Stimulated activated naive CD4-positive, alpha-beta T cell treated with Interleukin-2 at 50 U/mL for 16 hours (primary cell): ENCODE measurements at regions not wholly inside any gene's neighbourhood (a gene's known extent, or its start where the extent isn't known, plus 50 kb on each side); places are given as distances from the start of the nearest gene placed in this dataset.

ENCODE experiments used
- DNase-seq: peaks from one replicate; lab custom pipeline; 2025; lab: John Stamatoyannopoulos, UW

- no peak for DNase-seq
These were observed 210.4 kb upstream of the KRR1 start for GRCh38 chr12:75721796-75722195.

- no peak for DNase-seq
These were observed 209.6 kb upstream of the KRR1 start for GRCh38 chr12:75720812-75721641.

- no peak for DNase-seq
These were observed 206.5 kb upstream of the KRR1 start for GRCh38 chr12:75717902-75718301.

DNA sequence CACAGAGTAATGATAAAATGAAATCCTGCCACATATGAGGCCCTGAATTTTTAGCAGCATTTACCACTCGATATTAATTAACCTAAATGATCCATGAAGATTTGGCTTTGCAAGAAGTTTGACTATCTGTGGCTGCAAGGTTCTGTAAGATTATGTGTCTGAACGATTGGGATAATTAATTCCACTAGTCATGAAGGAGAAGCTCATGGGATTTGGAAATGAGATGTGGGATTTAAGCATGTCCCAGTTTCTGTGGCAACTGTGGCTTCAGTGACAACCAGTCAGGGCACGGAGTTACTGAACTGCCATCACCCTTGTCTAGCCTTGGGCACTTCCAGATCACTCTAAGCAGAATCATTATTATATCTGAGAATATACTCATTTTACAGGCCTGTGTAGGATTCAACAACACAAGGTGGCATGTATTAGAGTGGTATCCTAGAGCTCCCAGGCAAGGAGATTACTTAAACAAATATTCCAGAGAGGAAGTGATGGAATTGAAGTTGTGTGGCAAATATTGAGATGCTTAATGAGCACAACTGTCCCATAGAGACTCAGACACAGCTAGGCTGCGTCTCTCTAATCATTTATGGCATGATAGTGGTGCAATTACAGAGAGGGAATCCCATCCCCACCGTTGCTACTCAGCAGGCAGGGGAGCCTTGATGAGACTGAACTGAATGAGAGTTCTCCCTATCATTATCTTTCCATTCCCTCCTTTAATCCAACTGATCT is 205.0 kb upstream of the KRR1 start:
- DNase-seq: no peak

DNA sequence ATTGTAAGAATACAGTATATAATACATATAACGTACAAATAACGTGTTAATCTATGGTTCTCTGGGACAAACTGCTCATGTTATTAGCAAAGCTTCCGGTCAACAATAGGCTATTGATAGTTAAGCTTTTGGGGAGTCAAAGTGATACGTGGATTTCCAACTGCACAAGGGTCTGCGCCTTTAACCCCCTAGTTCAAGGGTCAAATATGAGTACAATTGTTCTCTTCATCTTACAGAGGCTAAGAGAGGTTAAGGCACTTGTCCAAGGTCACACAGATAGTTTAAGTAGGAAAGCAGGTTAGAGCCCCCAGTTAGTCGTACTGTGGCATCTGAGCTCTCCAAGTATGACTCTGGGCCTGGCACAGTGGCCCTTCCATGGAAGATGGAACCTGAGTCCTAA is 204.3 kb upstream of the KRR1 start:
- no peak for DNase-seq

- no peak for DNase-seq
These were observed 203.9 kb upstream of the KRR1 start for GRCh38 chr12:75715323-75715644.

GRCh38 chr12:75714462-75715322 is 203.3 kb upstream of the KRR1 start:
- no peak for DNase-seq

DNA sequence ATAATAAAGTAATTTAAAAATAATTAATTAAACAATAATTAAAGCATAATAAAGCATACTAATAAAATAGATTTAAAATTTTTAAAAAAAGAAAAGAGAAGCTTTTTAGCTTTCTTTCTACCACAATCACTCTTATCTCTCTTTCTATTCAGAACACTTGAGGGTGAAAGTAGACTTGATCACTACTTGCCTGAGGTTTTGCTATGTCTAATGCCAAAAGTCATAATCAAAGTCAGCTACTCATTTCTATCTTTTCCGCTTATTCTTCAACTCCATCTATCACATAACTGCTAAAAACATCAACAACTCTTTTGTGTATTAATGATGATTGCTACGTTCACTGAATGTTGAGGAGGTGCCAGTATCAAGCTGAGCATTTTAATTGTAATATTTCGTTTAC is 202.0 kb upstream of the KRR1 start:
- no peak for DNase-seq

DNA sequence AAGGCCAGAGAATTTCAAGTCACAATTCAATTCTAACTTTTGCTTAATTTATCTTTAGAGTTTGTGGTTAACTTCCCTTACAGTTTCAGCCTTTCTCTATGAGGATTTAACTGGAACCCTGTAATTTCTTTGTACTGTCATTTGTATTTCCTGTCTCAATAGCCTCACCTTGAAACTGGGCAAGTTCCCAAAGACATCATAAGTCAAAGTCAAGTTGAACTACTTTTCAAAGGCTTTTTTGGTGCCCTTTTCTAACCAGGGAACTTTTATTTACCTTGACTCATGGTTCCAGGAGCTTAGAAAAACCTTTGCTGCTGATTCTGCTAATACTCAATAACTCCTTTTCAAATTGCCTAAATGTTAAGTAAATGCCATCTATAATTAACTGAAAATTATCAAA is 200.8 kb upstream of the KRR1 start:
- no peak for DNase-seq

DNA sequence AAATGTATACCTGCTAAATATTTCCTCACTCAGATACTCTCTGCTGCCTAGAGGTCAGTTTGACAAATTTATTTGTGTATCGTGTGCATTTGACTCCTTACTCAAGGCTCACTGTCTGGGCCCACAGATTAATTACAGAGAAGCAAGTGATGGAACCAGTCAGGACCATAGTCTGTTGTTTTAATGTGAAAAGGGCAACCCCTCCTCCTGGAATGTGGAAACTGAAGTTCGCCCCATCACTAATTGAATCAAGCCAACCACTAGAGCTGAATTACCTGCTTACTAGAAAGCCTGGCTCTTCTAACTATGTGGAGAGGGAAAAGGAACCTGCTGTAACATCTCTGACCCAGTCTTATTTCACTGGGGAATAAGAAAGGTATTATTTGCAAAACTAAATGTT is 199.9 kb upstream of the KRR1 start:
- DNase-seq: no peak

DNA sequence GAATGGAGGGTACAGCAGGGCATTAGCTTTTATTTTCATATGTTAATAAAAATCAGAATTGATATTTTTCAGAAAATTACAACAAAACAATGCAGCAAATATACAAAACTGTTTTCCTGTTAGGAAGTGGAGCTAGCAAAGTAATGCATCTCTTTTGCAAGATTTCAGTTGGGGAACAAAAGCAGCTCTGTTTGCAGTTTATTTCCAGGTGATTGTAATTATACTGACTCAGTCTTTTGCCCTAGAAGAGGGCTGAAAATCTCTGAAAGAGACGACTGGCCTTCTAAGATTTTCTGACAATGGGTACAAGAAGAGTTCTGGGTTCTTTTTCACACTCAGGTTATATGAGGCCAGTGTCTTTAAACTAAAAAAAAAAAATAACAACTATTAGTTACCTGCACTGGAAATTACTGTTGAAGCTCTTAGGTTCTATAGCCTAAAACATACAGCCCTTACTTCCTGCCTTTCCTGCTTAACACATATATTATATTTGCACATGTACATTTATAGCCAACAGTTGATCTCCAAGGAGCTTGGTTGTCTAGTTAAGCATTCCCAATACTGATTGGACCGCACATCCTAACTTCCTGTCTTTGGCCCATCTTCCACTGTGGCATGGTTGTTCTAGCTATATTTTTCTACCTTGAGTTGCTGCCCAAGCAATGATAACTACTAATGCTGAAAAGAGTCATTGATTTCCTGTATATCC is 199.1 kb upstream of the KRR1 start:
- DNase-seq: no peak

GRCh38 chr12:75709503-75709902 is 198.1 kb upstream of the KRR1 start:
- DNase-seq: no peak

GRCh38 chr12:75708802-75709201 is 197.4 kb upstream of the KRR1 start:
- no peak for DNase-seq

DNA sequence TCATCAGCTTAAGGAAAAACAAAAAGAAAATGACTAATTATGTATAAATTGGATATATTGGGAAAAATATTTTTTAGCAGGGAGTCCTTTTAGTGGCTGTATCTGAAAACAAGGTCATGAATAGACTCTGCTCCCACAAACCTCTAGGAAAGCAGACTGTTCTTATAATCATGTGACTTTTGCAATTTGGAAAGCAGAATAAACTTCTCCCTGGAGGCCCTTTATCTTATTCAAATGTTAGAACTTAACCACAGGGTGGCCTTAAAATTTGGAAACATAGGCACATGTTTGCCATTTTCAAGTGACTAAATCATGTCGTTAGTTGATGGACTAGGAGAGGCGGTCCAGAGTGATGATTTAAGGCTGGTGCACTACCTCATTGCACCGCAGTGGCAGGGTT is 196.6 kb upstream of the KRR1 start:
- no peak for DNase-seq

- no peak for DNase-seq
These were observed 195.6 kb upstream of the KRR1 start for GRCh38 chr12:75706786-75707605.

GRCh38 chr12:75705749-75706711 is 194.6 kb upstream of the KRR1 start:
- DNase-seq: no peak

GRCh38 chr12:75704664-75705063 is 193.3 kb upstream of the KRR1 start:
- no peak for DNase-seq

DNA sequence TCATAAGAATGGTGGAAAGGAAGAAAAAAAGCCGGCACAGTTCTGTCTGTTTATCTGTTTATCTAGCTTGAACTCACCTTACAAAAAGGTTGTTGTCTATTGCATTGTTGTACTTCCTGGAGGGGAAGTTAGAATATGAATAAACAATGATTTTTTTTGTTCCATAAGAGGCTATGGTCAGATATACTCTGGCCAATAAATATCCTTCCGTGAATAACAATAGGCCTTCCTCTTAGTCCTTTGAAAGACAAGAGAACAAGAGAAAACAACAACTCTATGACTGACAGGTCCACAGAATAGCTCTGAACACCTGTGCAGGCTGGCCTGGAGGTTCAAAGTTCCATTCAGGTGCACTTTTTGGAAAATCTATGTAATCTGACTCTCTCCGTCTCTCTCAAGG is 192.8 kb upstream of the KRR1 start:
- no peak for DNase-seq

- no peak for DNase-seq
These were observed 191.7 kb upstream of the KRR1 start for GRCh38 chr12:75703131-75703530.

- DNase-seq: no peak
These were observed 191.2 kb upstream of the KRR1 start for GRCh38 chr12:75702477-75703093.
